ENCODE measurements at regions not wholly inside any gene's neighbourhood (a gene's known extent, or its start where the extent isn't known, plus 50 kb on each side); places are given as distances from the start of the nearest gene placed in this dataset.

DNA sequence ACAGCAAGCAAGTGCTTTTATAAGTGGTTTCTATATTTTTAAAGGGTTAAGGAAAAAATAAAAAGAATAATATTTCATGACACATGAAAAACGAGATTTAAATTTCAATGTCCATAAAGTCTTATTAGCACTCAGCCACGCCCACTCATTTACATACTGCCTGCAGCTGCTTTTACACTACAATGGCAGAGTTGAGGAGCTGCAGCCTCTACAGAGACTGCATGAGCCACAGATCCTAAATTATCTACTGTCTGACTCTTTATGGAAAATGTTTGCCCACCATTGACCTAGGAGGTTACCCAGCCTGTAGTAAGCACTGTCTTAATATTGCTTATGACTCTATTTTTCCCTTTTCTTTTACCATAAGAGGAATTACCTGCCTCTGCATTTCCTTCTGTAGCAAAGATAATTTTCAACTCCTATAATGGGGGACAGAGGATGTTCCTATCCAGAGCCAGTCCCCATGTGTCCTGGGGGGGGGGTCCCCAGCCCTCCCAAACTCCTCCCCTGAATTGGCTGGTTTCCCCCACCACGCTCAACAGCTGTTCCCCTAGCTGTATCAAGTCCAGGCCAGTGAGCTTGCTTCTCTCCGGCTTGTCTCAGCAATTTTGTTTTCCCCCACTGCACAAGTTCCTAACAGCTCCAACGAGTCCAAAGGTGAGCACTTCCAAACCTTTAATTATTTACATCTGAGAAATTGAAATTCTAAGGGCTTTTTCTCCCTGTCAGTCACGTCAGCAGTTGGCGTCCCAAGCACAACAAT, 139.4 kb upstream of the ERCC4 start:
- no peak for DNase-seq
- TF ChIP-seq, protein P1, sequence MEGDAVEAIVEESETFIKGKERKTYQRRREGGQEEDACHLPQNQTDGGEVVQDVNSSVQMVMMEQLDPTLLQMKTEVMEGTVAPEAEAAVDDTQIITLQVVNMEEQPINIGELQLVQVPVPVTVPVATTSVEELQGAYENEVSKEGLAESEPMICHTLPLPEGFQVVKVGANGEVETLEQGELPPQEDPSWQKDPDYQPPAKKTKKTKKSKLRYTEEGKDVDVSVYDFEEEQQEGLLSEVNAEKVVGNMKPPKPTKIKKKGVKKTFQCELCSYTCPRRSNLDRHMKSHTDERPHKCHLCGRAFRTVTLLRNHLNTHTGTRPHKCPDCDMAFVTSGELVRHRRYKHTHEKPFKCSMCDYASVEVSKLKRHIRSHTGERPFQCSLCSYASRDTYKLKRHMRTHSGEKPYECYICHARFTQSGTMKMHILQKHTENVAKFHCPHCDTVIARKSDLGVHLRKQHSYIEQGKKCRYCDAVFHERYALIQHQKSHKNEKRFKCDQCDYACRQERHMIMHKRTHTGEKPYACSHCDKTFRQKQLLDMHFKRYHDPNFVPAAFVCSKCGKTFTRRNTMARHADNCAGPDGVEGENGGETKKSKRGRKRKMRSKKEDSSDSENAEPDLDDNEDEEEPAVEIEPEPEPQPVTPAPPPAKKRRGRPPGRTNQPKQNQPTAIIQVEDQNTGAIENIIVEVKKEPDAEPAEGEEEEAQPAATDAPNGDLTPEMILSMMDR (IDR thresholded peaks at IDR 0.05), result no peak
- TF ChIP-seq EP300 (IDR thresholded peaks at IDR 0.05) (no peak), POLR2A (IDR thresholded peaks at IDR 0.05) (no peak), POLR2AphosphoS5 (IDR thresholded peaks at IDR 0.05) (no peak)
- Histone ChIP-seq H3K4me1 (no peaks in the 10 kb centered on the region), H3K36me3 (no peaks in the 10 kb centered on the region), H3K27me3 (no peaks in the 10 kb centered on the region), H3K4me3 (no peak overlapping the region), H3K9me3 (peaks cover 0 to 19% (median 9%) of the 10 kb centered on the region in 4 donors), H3K27ac (no peak overlapping the region)
- 28 to 41% (median 34%) methylated on average over 7 of the region's 7 CpGs for WGBS, 5 donors
- intact Hi-C loops (cut with DNase I; ENCODE audit: low total_unique reads), result no loop called here

DNA sequence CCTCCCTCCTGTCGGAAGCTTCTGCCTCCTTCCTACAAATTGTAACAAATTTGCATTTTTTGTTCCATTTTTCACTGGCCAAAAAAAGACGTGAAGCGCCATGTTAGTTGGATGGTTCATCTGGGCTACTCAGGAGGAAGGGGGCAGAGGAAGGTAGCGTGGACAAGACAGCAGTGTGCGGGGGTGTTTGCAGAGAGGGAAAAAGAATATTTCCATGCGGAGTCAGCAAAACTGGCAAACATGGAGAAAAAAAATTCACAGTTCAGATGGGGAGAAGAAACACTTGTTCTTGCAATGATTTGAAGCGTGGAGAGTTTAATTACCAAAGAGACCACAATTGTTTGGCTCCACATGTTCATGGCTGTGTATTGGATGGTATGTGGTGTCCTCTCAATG, 138.8 kb upstream of the ERCC4 start:
- no peaks in the 10 kb centered on the region for H3K4me1 ChIP-seq
- no peak overlapping the region for H3K4me3 ChIP-seq
- intact Hi-C loops (cut with DNase I; ENCODE audit: low total_unique reads), result no loop called here
- H3K27ac ChIP-seq, result no peak overlapping the region
- no peak for DNase-seq
- 84 to 91% (median 85%) methylated on average over 7 of the region's 7 CpGs for WGBS, 5 donors
- H3K36me3 ChIP-seq, result no peaks in the 10 kb centered on the region
- TF ChIP-seq, protein P1 (IDR thresholded peaks at IDR 0.05), result no peak
- TF ChIP-seq POLR2AphosphoS5 (IDR thresholded peaks at IDR 0.05), result no peak
- no peak for TF ChIP-seq POLR2A (IDR thresholded peaks at IDR 0.05)
- H3K27me3 ChIP-seq, result no peaks in the 10 kb centered on the region
- peaks cover 0 to 19% (median 8%) of the 10 kb centered on the region in 4 donors for H3K9me3 ChIP-seq

DNA sequence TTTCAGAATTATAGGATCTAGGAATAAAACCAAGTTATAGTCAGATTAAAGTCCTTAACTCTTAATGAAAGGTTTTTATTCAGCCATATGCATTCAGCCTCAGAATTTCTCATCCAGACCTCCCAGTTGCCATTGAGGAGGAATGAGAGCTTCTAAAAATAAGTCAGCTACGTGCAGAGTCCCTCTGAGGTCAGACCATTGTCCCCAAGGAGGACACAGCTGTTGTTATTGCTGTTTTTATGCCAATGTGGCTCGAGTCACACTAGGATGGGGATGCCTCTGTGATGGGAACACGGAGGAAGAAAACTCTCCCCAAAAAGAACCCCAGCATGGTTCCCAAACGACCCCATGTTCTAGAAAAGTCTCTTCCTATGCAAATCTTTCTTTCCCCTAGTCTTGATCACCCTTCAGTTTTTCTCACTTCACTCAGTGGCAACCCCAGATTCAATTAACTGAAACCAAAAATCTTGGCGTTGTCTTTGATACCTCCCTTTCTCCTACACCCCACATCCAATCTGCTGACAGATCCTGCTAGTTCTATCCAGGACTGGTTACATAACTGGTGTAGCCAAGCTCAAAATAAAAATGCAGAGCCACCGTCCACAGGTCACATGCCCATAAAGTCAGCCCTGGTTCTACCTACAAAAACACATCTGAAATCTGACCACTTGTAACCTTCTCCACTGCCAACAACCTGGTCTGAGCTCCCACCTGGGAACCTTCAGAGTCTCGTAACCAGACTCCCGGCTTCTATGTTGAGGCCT, 138.2 kb upstream of the ERCC4 start:
- Histone ChIP-seq H3K27ac (no peak overlapping the region), H3K9me3 (peaks cover 0 to 19% (median 8%) of the 10 kb centered on the region in 4 donors), H3K4me1 (no peaks in the 10 kb centered on the region), H3K36me3 (no peaks in the 10 kb centered on the region), H3K27me3 (no peaks in the 10 kb centered on the region), H3K4me3 (no peak overlapping the region)
- TF ChIP-seq EP300 (IDR thresholded peaks at IDR 0.05), result no peak
- WGBS, 5 donors, result 62 to 69% (median 64%) methylated on average over 8 of the region's 8 CpGs
- DNase-seq, result no peak
- intact Hi-C loops (cut with DNase I; ENCODE audit: low total_unique reads), result no loop called here

DNA sequence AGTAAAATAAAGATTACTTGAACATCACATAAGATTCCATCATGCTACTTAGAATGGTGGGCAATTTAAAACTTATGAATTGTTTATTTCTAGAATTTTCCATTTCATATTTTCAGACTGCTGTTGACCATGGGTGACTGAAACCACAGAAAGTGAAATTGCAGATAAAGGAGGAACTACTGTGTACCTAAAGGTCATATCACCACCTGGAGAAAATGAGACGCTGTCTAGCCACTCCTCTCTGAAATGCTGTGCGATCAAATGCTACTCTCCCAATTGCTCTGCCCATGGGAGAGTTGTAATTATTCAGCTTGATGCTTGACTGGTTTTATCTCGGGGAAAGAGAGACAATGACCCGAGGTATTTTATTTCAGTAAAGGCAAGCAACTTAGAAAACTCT, 128.9 kb upstream of the ERCC4 start:
- Histone ChIP-seq H3K27me3 (peaks cover 0 to 9% (median 0%) of the 10 kb centered on the region in 3 donors), H3K27ac (no peak overlapping the region), H3K9me3 (peaks cover 0 to 8% (median 4%) of the 10 kb centered on the region in 4 donors), H3K4me1 (no peaks in the 10 kb centered on the region), H3K4me3 (no peak overlapping the region), H3K36me3 (no peaks in the 10 kb centered on the region)
- no peak for DNase-seq
- no peak for TF ChIP-seq EP300 (IDR thresholded peaks at IDR 0.05)
- TF ChIP-seq POLR2A (IDR thresholded peaks at IDR 0.05), result no peak
- no peak for TF ChIP-seq POLR2AphosphoS5 (IDR thresholded peaks at IDR 0.05)
- TF ChIP-seq, protein P1 (IDR thresholded peaks at IDR 0.05), result no peak
- intact Hi-C loops (cut with DNase I; ENCODE audit: low total_unique reads), result no loop called here
- WGBS, 5 donors, result 66 to 79% (median 71%) methylated on average over 4 of the region's 4 CpGs

All from stomach (tissue), 8 donors.